Uterus (tissue), 2 donors: ENCODE measurements at regions not wholly inside any gene's neighbourhood (a gene's known extent, or its start where the extent isn't known, plus 50 kb on each side); places are given as distances from the start of the nearest gene placed in this dataset.

Experiments
- CTCF ChIP-seq, 4 experiments: fragments of 200-600 bp in 2 of 4; fragments of 450-650 bp in 2 of 4; sonication (generic) in 2 of 4; IDR thresholded peaks; one replicate each; pipeline ENCODE4 v1.5.1; 2016 to 2019; ENCODE audit warnings: antibody characterized with exemption in 4 of 4, mild to moderate bottlenecking in 2 of 4, moderate library complexity in 1 of 4
- POLR2A ChIP-seq, 2 donors: fragments of 450-650 bp; IDR thresholded peaks; one replicate each; pipeline ENCODE4 v1.6.1; 2016; ENCODE audit warnings: antibody characterized with exemption in 2 of 2, mild to moderate bottlenecking in 1 of 2, moderate library complexity in 1 of 2

- TF ChIP-seq CTCF (IDR thresholded peaks at IDR 0.05) (no peak), POLR2A (IDR thresholded peaks at IDR 0.05) (no peak)
These were observed 95.6 kb upstream of the CSNK1A1L start for GRCh38 chr13:37201081-37201480.
